OCI-LY7 (cell line): ENCODE measurements at regions not wholly inside any gene's neighbourhood (a gene's known extent, or its start where the extent isn't known, plus 50 kb on each side); places are given as distances from the start of the nearest gene placed in this dataset.

ENCODE experiments used
- CTCF ChIP-seq: fragments of 200-600 bp; sonication (generic); conservative IDR thresholded peaks from 2 replicates; pipeline ENCODE4 v1.5.1; 2014; ENCODE audit warnings: mild to moderate bottlenecking, antibody characterized with exemption, low read length, moderate library complexity, mixed read lengths
- EZH2phosphoT487 ChIP-seq: fragments of 200-600 bp; sonication (generic); IDR thresholded peaks from 2 replicates; pipeline ENCODE4 v1.6.1; 2018; ENCODE audit warnings: low read depth, borderline replicate concordance, mild to moderate bottlenecking, mixed run types, antibody characterized with exemption, low read length, moderate library complexity, mixed read lengths

GRCh38 chrX:46383006-46383405, 162.2 kb downstream of the ZNF674 start:
- TF ChIP-seq CTCF (no peak), EZH2phosphoT487 (no peak)
